Renal cortical epithelial cell (primary cell): ENCODE measurements at regions not wholly inside any gene's neighbourhood (a gene's known extent, or its start where the extent isn't known, plus 50 kb on each side); places are given as distances from the start of the nearest gene placed in this dataset.

Experiments used
- DNase-seq: peaks from one replicate; pipeline ENCODE4 v3.0.0-alpha.2; 2011; ENCODE audit warnings: low read depth

DNA sequence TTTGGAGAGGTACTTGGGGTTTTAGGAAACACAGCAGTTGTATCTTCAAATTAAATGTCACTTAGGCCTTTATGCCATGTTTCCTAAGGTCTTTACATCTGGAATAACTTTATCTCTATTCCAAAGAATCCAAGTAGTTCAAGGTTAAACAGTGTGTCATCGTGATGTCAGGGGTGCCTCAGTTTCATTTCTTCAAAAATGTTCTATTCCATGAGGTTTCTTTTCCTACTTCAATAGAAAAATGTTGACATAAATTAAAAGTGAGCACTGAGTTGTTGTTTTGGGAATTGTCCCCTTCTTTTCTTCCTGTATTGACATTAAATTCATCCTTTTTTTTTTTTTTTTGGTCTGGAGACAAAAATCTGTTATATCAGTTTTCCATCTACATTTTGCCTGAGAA is 160.6 kb upstream of the C21orf91 start:
- no peak for DNase-seq

DNA sequence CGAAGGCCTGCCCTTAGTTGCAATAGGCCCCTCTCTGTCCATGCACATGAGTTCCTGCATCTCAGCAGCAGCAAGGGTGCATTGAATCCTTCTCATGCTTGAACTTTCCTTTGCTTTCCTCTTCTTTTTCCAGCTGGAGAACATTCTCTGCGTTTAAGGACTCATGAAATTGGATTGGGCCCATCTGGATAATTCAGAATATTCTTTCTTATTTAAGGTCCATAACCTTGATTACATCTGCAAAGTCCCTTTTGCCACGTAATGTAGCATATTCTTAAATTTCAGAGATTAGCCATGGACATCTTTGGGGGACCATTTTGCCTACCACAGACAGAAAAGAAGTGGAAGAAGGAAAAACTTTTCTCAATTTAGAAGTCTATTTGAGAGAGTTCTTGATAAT is 159.7 kb upstream of the C21orf91 start:
- no peak for DNase-seq

DNA sequence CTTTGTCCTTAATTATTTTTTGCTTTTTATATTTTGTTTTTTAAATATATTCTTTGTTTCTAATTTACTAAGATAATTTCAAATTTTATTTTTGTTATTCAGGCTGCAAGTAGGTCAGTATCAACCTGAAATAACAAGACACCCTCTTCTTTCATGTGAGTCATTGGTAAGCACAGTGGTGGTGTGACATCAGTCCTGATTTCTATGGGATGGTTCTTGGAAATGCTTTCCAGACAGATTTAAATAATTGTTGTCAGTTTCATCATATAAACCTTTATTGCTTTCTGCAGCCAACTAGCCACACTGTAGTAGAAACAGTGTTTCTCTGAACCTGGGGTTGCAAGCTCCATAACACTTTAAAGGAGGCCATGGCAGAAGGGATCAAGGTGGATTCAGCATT is 157.5 kb upstream of the C21orf91 start:
- DNase-seq: no peak

DNA sequence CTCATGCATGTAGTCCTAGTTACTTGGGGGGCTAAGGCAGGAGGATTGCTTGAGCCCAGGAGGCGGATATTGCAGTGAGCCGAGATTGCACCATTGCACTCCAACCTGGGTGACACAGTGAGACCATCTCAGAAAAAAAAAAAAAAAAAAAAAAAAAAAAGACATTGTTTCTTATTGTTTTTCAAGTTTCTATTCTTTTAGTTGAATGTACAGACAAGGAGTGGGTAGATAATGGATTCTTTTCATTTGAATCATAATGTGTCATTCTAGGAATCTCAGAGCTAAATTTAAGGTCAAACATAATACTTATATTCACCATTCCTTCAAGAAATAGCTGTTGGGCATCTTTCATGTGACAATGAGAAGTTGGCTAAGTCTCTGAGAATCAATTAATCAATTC is 157.0 kb upstream of the C21orf91 start:
- DNase-seq: no peak

DNA sequence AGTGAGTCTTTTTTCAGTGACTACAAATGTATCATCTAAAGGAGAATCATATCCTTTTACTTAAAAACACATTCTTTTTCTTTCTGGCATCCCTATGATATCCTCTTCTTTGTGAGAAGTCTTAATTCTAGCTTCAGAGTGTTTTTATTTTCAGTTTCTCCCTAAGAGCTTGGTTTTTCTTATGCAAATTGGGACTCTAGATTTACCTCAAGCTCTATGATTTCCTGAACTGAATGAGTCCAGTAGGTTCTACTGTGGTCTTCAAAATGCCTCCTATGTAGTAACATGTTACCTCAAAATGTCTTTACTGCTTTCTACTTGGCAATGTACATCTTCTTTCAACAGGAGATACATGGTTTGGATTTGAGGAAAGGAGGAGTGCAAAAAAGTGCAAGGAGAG is 148.2 kb upstream of the C21orf91 start:
- DNase-seq: no peak

DNA sequence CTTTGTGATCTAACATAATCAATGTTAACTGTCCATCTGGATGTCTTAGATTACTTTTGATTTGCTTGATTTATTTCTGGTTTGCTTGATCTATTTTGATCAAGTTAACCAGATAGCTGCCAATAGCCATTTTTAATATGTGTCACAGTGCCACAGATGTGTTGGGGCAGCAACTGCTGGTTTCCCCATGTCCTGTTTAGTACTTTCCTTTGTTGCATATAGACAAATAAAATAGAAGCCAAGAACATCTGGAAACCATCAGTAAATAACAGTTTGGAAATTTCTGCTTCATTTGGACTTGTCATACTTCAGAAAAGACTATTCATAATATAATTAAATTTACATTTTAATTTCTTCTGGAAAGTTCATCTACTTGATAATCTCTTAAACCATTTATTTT is 145.6 kb upstream of the C21orf91 start:
- DNase-seq: no peak

DNA sequence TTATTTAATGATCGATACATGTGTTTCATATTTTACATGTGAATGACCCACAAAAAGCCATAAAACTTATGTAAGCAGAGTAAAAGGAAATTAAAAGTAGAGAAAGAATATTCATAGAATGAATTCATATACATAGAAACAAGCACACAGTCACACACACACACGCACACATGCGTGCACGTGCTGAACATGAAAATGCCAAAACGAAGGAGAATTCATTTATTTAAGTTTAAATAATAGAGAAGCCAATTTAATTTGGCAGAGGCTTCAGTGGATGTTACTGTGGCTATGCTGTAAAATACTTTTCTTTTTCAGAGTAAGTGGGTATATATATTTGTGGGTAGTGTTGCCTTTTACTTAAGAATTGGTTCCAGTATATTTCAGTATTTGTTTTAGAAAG is 145.0 kb upstream of the C21orf91 start:
- DNase-seq: no peak

DNA sequence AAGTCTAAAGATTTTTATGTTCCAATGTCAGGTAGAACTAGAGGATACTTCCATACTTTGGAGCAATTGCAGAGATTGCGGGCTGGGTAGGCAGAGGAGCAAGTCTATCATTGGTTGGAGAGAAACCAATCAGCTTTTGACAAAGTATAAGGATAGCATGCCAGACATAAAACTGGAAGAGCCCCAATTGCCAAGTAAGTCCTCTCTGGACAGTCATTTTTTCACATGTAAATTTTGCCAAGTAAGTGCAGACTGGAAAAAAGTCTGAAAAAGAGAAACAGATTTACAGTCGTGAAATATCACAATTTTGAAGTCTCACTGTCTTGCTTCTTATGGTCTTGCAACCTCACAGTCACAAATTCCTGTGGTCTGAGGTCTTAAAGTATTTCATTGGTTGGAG is 131.4 kb upstream of the C21orf91 start:
- no peak for DNase-seq

DNA sequence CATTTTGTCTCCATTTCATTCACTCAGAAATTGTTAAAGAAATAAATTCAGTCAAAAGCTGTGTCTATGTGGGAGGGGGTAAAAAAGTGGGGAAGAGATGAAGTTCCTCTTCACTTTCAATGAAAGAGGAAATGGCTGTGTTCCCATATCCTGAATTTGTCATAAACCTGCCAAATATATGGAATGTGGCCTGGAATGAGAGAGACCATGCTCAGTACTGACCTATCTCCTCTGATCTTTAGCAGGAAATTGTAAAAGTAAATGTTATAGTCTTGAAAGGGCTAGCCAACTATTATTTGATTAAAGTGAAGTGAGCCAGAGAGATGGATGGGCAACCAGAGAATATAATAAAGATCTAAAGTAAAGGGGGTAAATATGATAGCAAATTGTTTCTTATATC is 130.3 kb upstream of the C21orf91 start:
- no peak for DNase-seq

DNA sequence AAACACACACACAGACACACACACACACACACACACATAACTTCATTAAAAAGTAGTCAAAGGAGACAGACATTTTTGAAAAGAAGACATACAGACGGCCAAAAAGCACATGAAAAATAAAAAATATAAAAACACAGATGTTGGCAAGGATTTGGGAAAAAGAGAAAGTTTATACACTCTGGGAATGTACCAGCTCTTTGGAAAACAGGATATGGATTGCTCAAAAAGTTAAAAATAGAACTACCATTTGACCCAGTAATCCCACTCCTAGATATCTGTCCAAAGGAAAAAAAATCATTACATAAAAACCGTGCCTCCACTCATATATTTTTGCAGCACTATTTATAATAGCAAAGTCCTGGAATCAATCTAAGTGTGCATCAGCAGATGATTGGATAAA is 128.4 kb upstream of the C21orf91 start:
- no peak for DNase-seq

DNA sequence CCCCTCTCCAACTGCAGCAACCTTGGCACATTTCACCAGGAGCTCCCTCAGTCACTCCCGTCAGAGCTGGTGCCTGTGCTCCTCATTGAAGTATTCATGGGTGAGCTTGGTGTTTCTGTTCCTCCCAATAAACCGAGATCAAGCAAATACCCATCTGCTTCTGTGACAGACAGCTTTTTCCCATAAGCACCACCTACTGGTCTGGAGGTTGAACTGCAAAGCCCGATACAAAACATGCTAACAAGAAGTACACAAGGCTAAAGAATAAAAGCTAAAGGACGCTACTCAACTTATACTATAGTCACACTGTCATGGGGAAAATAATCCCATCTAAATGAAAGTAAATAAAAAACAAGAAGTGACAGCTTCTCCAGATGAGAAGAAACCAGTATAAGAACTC is 111.9 kb upstream of the C21orf91 start:
- DNase-seq: no peak

DNA sequence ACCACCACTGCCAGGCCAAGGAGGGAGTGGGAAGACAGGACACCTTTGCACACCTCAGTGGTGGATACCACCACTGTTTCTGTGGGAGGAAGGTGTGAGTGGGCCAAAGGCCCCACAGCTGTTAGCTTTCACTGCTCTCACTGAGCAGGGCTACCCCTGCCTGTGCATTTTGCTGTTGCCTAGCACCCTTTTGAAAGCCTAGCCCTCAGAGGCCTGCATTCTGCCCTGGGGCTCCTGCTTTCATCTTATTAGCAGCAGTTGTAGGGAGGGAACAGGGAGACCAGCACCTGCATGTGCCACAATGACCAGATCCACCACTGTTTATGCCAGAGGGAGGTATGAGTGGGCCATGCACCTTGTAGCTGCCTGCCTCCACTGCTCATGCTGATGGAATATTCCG is 110.9 kb upstream of the C21orf91 start:
- no peak for DNase-seq

DNA sequence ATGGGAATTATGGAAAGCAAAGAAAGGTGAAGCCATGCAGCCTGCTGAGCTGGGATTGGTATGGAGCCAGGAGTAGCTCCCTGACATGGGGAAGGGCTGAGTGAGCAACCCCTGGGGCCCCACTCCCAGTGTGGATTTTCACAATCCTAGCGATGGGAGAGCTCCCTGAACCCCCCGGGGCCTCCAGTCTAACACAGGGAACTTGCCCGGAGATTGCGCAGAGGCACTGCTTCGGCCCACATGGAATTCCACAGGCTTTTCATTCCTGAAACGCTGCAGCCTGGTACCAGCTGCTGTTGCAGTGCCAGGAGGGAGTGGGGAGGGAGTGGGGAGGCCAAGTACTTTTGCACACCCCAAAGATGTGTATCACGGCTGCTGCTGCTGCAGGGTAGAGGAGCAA is 110.4 kb upstream of the C21orf91 start:
- DNase-seq: no peak

DNA sequence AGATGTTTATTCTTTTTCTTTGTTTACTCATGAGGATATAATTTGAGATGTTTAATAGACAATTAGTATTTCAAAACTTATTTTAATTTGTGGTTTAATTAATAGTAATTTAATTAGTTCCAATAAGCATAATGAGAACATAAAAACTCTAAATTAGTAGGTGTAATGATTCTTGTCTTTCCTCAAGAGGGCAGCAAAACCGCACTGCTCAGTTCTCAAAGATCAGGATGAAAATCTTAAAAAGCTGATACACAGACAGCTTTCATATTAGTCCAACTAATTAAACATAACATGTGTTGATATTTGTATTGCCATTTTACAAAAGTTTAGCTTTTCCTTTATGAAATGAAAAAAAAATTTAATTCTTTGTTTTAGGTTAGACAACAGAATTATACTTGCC is 106.7 kb upstream of the C21orf91 start:
- peak; percentile 26 for DNase-seq

DNA sequence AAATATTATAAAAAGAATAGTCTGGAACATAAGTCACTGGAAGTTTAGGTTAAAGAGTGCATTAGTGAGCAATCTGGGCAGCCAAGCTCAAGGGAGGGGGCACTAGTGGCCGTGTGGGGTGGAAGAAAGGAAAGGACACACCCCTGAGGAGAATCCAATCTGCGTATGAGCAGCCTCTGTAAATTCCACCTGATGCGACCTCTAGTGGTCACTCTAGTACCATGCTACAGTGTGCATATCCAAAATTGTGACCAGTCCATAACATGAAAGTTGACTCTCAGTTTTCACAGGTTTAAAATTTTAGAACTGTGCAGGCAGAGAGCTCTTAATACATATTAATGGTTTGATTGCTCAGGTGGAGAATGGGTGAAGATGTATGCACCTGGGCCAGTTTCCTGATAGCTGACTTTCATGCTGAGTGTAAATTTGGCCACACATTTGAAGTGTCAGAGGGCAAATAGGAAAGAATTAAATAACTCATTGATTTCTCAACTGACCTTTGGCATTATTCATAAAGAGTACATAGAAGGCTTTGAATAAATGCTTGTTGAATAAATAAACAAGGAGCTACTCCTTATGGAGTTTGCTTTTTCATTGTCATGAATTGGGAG is 105.9 kb upstream of the C21orf91 start:
- DNase-seq: peak; percentile 49

DNA sequence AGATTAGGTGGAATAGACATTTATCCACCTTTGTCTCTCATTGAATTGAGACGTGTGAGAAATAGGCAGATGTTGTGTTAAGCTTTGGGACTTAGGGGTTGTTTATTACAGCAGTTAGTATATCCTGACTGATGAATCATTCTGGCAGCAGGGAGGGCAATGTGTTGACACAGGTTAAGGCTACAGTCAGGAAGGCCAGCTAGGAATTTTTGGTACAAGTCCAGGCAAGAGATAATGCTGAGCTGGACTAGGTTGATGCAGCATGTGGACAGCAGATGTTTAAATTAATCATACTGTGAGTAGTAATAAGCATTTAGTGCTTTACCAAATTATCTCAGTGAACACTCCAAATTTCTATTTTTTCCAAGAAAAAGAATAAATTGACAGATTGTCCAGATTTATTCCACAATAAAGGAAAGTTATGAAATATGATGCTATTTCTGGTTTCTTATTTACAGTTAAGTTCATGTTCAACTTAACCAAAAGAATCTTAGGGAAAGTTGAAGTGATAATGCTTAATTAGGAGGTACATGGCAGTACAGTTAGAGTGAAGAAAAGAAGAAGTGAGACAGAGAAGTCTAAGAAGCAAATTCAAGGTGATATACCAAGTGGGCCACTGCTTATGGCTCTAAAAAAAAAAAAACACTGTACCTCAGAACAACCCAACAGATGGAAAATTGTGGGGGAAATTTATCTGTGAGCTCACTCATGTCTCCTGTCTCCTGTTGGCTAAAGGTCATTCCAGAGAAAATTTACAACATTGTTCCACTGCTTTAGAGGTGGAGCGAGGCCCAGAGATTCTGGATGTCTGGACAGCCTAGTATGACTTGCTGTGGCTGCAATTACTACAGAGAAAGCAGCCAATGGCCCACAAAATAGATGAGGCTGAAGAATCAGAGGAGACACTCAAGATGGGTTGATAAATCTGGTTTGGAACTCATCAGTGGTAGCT is 102.7 kb upstream of the C21orf91 start:
- peak; percentile 38 for DNase-seq

DNA sequence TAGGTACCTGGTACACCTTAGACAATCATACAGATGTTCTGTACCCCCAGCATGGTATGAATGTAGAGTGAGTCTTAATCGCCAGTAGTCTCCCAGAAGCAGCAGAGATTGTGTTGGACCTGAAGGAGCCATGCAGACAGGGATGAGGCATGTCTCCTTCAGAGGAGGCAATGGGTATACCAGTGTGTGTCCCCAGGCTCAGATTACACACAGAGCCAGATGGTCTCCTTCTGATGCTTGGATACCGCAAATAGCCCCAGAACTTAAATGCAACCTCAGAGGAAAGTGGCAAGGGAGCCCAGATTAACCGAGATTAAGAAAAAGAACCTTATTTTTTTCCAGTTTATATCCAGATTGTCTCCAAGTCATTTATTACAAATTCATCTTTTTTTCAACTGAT is 96.8 kb upstream of the C21orf91 start:
- DNase-seq: no peak

DNA sequence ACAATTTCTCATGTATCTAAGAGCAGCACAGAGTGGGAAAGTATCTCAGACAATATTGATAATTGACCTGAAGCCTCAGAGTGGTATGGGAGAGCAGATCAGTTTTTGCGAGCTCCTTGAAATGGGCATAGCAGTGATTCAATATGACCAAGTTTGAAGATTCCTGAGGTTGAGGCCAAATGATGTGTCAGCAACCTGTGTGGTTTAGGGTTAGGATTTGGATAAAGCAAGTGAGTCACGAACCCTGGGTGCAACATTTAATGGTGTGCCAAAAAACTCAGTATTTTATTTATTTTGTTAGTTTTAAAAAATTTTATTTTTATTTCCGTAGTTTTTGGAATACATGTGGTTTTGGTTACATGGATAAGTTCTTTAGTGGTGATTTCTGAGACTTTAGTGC is 92.5 kb upstream of the C21orf91 start:
- no peak for DNase-seq

DNA sequence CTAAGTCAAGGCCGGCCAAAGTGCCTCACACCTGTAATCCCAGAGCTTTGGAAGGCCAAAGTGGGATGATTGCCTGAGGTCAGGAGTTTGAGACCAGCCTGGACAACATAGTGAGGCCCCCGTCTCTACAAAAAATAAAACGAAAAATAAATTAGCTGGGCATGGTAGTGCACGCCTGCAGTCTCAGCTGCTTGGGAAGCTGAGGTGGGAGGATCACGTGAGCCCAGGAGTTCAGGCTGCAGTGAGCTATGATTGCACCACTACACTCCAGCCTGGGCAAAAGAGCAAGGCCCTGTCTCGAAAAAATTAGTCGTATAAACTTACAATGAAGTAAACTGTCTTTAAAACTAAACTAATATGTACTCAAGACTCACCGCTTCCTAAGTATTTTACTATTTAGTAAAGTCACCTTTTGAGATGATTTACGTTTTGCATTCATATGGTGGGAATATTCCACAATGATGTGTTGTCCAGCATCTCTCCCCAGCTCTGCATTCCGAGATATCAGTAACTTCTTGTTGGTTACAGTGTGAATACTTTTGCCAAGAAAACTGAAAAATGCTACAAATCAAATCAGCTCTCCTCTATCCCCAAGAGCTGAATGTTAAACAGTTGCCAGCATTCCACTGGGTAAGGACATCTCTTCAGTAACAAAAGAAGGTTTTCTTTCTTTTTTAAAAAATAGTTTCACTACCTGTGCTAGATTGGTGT is 84.9 kb upstream of the C21orf91 start:
- DNase-seq: no peak

DNA sequence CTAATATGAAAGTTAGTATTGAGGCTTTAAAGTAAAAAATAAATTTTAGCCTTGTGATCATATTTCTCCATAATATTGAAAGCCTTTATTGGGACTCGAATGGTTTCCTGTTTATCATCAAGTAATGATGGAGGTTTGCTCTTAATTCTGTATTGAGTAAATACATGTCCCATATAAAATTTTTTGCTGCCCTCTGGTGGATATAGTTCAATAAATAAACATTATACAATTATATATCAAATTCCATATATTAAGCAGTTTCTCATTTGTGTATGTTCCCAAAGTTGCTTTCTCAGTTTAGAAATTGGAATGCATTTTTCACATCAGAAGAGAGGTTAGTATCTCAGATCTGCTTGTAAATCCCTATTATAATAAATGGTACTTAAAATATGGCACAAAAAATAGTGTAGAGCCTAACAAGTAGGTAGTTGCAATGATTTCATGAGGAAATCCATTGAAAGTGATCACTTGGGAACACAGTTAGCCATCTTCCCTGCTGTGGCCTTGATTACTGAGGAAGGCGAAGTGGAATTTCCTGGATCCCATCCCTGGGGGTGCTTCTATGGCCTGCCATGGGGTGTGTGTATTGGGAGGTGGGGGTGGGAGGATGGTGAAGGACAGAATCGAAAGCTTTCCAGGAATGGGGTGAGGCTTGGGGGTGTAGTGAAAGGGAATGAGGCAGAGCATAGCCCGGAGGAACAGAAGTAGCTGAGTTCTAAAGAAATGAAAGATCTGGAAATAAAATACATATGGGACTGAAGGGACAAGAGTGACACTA is 84.1 kb upstream of the C21orf91 start:
- peak; percentile 38 for DNase-seq

DNA sequence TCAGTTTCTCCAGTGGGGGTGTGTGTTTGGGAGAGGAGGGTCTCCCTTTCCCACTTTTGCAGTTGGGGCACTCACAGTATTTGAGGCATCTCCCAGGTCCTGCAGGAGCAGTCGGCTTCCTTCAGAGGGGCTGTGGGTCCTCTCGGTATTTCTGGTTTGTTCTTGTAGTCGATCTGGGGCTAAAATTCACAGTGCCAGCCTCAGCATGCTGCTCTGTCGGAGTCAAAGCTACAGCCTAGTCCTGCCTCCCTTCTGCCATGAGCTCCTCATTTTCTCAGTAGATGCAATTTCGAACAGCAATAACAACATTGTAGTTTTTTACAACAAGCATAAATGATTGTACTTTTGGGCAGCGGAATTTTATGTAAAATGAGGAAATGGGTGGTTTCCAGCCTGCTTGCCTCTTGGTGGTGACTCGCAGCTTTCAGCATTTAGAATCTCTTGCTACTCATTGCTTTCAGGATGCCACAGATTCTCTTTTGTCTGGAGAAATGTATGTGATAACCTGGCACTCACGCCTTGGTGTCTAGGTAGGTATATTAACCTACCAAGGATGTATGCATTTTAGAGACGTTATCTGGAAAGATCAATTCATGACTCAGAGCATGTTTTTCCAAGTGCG is 82.4 kb upstream of the C21orf91 start:
- no peak for DNase-seq

DNA sequence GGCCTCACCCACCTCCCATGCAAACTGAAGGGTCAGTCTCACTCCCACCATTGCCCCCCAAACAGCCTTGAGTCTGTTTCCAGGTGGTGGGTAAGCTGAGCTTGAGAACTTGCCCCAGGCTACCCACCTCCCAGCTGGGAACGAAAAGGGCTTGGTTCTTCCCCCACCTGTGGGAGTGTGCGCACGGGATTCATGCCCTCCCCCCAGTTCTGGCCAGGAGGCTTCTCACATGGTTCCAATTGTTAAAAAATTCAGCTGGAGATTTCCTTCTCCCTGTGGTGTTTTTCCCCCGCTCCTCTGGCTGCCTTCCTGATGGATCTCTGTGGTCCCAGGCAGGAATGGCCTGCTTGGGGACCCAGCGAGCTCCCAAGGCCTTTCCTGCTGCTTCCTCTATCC is 81.8 kb upstream of the C21orf91 start:
- no peak for DNase-seq
